ENCODE measurements at regions not wholly inside any gene's neighbourhood (a gene's known extent, or its start where the extent isn't known, plus 50 kb on each side); places are given as distances from the start of the nearest gene placed in this dataset.
"Not testable (repeated sequence)": the region's sequence is repeated elsewhere in the genome, so short reads cannot be mapped to it uniquely, and the experiment has no call there.

DNA sequence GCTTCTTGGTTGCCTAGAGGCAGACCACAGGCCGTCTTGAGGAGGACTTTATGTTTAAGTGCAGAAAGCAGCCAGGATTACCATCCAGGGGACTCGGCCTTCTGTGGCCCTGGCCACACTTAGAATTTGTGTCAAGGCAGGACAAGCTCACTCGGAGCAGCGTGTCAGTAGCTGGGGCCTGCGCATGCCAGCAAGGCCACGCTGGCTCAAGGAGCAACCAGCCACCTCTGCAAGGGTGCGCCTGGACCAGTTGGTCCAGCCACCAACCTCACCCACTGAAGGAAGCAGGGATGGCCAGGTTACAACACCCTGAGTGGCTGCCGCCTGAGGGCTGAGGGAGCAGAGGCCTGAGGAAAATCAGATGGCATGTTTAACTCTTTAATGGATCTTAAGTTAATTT is 105.7 kb downstream of the CCDC74A start:
- ATAC-seq (ENCODE audit: low FRiP score in 2 of 2), result not testable (repeated sequence)

DNA sequence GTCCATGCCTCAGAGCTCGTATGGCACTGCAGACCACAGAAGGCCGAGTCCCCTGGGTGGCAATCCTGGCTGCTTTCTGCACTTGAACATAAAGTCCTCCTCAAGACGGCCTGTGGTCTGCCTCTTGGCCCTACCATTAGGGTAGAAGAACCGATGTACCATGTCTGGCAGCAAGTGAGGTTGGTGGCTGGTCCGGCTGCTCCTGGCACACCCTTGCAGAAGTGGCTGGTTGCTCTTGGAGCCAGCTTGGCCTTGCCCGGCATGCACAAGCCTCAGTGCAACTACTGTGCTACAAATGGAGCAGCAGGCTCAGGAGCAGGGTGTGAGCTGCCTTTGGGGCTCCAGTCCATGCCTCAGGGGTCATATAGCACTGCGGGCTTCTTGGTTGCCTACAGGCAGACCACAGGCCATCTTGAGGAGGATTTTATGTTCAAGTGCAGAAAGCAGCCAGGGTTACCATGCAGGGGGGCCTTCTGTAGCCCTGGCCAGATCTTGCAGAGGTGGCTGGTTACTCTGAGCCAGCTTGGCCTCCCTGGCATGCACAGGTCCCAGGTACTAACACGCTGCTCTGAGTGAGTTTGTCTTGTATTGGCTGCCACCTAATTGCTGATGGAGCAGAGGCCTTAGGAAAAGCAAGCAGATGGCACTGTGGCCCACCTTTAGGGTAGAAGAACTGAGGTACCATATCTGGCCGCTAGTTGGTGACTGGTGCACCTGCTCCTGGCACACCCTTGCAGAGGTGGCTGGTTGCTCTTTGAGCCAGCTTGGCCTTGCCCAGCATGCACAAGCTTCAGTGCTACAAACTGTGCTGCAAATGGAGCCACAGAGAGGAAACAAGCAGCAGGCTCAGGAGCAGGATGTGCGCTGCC is 106.4 kb downstream of the CCDC74A start:
- H3K36me3 ChIP-seq; ATAC-seq (ENCODE audit: low FRiP score in 2 of 2); H3K4me1 ChIP-seq; H3K27ac ChIP-seq; H3K27me3 ChIP-seq; H3K9me3 ChIP-seq; H3K4me3 ChIP-seq: not testable (repeated sequence)
- peak in 1 of 2 donors; percentile 20 for DNase-seq
- WGBS, 2 donors, result 84 to 86% methylated on average over 4 to 10 of the region's 10 CpGs

More for the DNA sequence above, 105.7 kb downstream of the CCDC74A start:
- H3K4me1 ChIP-seq, H3K27ac ChIP-seq, H3K27me3 ChIP-seq, H3K36me3 ChIP-seq, H3K4me3 ChIP-seq, H3K9me3 ChIP-seq: not testable (repeated sequence)
- DNase-seq, result peak in 1 of 2 donors; percentile 53
- 88 to 95% methylated on average over 3 to 8 of the region's 8 CpGs for WGBS, 2 donors

DNA sequence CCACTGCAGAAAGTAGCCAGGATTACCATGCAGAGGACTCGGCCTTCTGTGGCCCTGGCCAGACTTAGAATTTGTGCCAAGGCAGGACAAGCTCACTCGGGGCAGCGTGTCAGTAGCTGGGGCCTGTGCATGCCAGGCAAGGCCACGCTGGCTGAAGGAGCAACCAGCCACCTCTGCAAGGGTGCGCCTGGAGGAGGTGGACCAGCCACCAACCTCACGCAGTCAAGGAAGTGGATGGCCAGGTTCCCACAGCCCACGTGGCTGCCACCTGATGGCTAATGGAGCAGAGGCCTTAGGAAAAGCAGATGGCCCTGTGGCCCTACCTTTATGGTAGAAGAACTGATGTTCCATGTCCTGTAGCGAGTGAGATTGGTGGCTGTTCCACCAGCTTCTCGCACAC is 107.9 kb downstream of the CCDC74A start:
- ATAC-seq (ENCODE audit: low FRiP score in 2 of 2), result no peak
- no peaks in the 10 kb centered on the region for H3K36me3 ChIP-seq
- TF ChIP-seq POLR2A (IDR thresholded peaks at IDR 0.05), result no peak
- TF ChIP-seq, protein P1, sequence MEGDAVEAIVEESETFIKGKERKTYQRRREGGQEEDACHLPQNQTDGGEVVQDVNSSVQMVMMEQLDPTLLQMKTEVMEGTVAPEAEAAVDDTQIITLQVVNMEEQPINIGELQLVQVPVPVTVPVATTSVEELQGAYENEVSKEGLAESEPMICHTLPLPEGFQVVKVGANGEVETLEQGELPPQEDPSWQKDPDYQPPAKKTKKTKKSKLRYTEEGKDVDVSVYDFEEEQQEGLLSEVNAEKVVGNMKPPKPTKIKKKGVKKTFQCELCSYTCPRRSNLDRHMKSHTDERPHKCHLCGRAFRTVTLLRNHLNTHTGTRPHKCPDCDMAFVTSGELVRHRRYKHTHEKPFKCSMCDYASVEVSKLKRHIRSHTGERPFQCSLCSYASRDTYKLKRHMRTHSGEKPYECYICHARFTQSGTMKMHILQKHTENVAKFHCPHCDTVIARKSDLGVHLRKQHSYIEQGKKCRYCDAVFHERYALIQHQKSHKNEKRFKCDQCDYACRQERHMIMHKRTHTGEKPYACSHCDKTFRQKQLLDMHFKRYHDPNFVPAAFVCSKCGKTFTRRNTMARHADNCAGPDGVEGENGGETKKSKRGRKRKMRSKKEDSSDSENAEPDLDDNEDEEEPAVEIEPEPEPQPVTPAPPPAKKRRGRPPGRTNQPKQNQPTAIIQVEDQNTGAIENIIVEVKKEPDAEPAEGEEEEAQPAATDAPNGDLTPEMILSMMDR (IDR thresholded peaks at IDR 0.05), result no peak
- TF ChIP-seq EP300 (IDR thresholded peaks at IDR 0.05), result no peak
- TF ChIP-seq POLR2AphosphoS5 (IDR thresholded peaks at IDR 0.05), result no peak
- 89% methylated on average over 8 of the region's 9 CpGs; no CpG with 5 or more reads in 1 of the 2 donors for WGBS, 2 donors
- H3K27me3 ChIP-seq, result no peaks in the 10 kb centered on the region
- no peaks in the 10 kb centered on the region for H3K4me1 ChIP-seq
- no peak overlapping the region for H3K4me3 ChIP-seq
- H3K27ac ChIP-seq, result no peak overlapping the region
- peak in 1 of 2 donors; percentile 34 for DNase-seq
- no peaks in the 10 kb centered on the region for H3K9me3 ChIP-seq

DNA sequence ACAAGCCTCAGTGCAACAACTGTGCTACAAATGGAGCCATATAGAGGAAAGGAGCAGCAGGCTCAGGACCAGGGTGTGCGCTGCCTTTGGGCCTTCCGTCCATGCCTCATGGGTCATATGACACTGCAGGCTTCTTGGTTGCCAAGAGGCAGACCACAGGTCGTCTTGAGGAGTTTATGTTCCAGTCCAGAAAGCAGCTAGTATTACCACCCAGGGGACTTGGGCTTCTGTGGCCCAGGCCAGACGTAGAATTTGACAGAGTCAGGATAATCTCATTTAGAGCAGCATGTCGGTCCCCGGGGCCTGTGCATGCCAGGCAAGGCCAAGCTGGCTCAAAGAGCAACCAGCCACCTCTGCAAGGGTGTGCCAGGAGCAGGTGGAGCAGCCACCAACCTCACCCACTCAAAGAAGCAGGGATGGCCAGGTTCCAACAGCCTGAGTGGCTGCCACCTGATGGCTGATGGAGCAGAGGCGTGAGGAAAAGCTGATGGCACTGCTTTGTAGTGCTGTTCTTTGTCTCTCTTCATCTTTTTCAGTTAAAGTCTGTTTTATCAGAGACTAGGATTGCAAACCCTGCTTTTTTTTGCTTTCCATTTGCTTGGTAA is 109.1 kb downstream of the CCDC74A start:
- not testable (repeated sequence) for H3K27ac ChIP-seq; H3K4me3 ChIP-seq; H3K27me3 ChIP-seq; ATAC-seq (ENCODE audit: low FRiP score in 2 of 2); H3K36me3 ChIP-seq; H3K9me3 ChIP-seq; H3K4me1 ChIP-seq
- 77 to 83% methylated on average over 5 to 7 of the region's 7 CpGs for WGBS, 2 donors
- DNase-seq, result peak in 1 of 2 donors; percentile 23

DNA sequence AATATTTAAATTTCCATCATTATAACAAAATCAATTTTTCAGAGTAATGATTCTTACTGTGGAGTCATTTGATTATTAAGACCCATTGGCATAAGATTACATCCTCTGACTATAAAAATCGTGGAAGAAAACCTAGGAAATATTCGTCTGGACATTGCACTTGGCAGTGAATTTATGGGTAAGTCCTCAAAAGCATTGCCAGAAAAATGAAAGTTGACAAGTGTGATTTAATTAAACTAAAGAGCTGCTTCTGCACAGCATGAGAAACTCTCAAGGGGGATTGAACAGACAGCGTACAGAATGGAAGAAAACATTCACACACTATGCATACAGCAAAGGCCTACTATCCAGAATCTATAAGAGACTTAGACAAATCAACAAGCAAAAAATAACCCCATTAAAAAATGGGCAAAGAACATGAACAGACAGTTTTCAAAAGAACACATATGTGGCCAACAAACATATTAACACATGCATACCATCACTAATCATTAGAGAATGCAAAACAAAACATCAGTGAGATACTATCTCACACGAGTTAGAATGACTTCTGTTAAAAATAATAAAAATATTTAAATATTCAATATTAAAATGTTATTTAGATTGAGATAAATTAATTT is 111.4 kb downstream of the CCDC74A start:
- 72 to 80% methylated on average over 4 of the region's 4 CpGs for WGBS, 2 donors

DNA sequence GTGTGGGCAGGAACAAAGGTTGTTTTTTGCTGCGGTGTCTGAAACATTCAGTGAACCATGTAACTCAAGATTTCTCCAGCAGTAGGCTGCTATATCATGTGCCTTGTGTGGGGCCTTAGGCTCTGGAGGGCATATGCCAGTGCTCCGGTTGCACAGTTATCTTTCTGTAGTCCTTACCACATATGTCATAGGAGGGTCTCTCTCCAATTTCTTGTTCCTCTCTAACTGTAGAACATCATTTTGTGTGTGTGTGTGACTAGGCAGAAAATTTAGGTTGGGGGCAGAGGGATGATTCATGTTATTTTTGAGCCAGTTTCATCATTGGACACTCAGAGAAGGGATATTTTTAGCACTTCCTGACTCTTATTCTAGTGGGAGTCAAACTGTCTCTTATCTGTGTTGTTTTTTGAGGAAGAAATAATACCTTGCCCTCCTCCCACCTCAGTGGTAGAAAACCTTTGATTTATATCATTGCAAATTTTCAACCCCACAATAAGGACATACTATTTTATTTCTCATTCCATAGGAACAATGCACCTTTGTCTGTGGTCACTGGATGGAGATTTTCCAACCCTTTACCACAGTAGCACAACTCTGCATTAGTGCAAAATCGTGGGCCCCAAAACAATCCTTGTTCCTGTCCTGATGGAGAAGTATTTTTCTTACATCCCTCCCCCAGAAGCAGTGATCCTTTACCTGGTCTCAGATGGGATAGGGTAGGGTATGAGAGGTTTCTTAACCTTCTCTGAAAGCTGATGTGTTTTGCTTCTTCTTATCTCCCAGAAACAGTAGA is 113.9 kb downstream of the CCDC74A start:
- Histone ChIP-seq H3K27ac (no peak overlapping the region), H3K27me3 (peaks cover 0 to under 1% (median 0%) of the 10 kb centered on the region in 4 donors), H3K4me1 (no peaks in the 10 kb centered on the region), H3K36me3 (no peaks in the 10 kb centered on the region), H3K4me3 (no peak overlapping the region), H3K9me3 (no peaks in the 10 kb centered on the region)
- WGBS, 2 donors, result 52 to 61% methylated on average over 3 of the region's 3 CpGs
- no peak for ATAC-seq (ENCODE audit: low FRiP score in 2 of 2)
- TF ChIP-seq, protein P1 (IDR thresholded peaks at IDR 0.05), result no peak
- no peak for TF ChIP-seq POLR2A (IDR thresholded peaks at IDR 0.05)
- TF ChIP-seq POLR2AphosphoS5 (IDR thresholded peaks at IDR 0.05), result no peak
- TF ChIP-seq EP300 (IDR thresholded peaks at IDR 0.05), result no peak
- DNase-seq, result no peak

More for the DNA sequence above, 111.4 kb downstream of the CCDC74A start:
- not testable (repeated sequence) for H3K4me1 ChIP-seq; H3K27me3 ChIP-seq; DNase-seq; H3K4me3 ChIP-seq; H3K36me3 ChIP-seq; H3K27ac ChIP-seq; H3K9me3 ChIP-seq; ATAC-seq (ENCODE audit: low FRiP score in 2 of 2)

DNA sequence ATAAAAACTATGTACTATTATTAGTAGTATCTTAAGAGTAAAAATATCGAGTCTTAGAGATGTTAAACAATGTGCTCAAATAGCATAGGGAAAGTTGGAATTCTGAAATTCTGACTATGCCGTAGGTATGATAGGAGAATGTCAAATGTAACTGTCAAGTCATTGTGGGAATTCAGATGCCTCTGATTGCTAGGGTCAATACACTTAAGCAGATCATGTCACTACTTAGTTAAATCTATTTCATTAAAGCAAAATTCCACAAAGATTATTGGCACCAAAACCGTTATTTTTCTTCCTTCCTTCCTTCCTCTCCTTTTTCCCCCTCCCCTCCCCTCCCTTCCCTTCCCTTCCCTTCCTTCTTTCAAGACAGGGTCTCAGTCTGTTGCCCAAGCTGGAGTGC is 115.5 kb downstream of the CCDC74A start:
- 57 to 67% methylated on average over 3 of the region's 3 CpGs for WGBS, 2 donors
- not testable (repeated sequence) for ATAC-seq (ENCODE audit: low FRiP score in 2 of 2); DNase-seq

More for the DNA sequence above, 115.5 kb downstream of the CCDC74A start:
- not testable (repeated sequence) for H3K4me1 ChIP-seq, H3K36me3 ChIP-seq, H3K9me3 ChIP-seq, H3K27me3 ChIP-seq, H3K4me3 ChIP-seq, H3K27ac ChIP-seq

All from upper lobe of left lung (tissue), 6 donors.